Esophagus muscularis mucosa (tissue), 4 donors: ENCODE measurements at regions not wholly inside any gene's neighbourhood (a gene's known extent, or its start where the extent isn't known, plus 50 kb on each side); places are given as distances from the start of the nearest gene placed in this dataset.

Experiments
- DNase-seq: peaks from one replicate; pipeline ENCODE4 v3.0.0-alpha.2; 2017; ENCODE audit errors: extremely low spot score
- H3K27ac ChIP-seq, 4 donors: fragments of 200-600 bp; sonication (generic); replicated peaks in 1 of 4; 1 replicate in 3 of 4; 2 replicates in 1 of 4; pipeline ENCODE4 v1.5.1; 2016 to 2019; ENCODE audit warnings: mild to moderate bottlenecking in 1 of 4
- H3K27me3 ChIP-seq, 4 donors: fragments of 200-600 bp; sonication (generic); one replicate each; pipeline versions ENCODE4 v1.5.1 to v1.6.0; 2016 to 2019
- H3K36me3 ChIP-seq, 4 donors: fragments of 200-600 bp; sonication (generic); one replicate each; pipeline ENCODE4 v1.5.1; 2016 to 2019
- H3K4me1 ChIP-seq, 4 donors: fragments of 200-600 bp; sonication (generic); one replicate each; pipeline ENCODE4 v1.5.1; 2016 to 2019
- H3K4me3 ChIP-seq, 4 donors: fragments of 200-600 bp; sonication (generic); 1 replicate in 2 of 4; 2 replicates in 2 of 4; pipeline ENCODE4 v1.5.1; 2016 to 2019; ENCODE audit warnings: mild to moderate bottlenecking in 4 of 4, moderate library complexity in 1 of 4
- H3K9me3 ChIP-seq, 4 donors: fragments of 200-600 bp; sonication (generic); 1 replicate in 3 of 4; 2 replicates in 1 of 4; pipeline ENCODE4 v1.5.1; 2016 to 2019
- CTCF ChIP-seq, 3 experiments: fragments of 200-600 bp in 2 of 3; fragments of 450-650 bp in 1 of 3; sonication (generic) in 2 of 3; IDR thresholded peaks; one replicate each; pipeline ENCODE4 v1.5.1; 2017 to 2019; ENCODE audit warnings: antibody characterized with exemption in 3 of 3, mild to moderate bottlenecking in 2 of 3, moderate library complexity in 1 of 3
- EP300 ChIP-seq: sonication (generic); formaldehyde crosslinking; IDR thresholded peaks from one replicate; pipeline ENCODE4 v1.6.1; 2017; ENCODE audit warnings: antibody characterized with exemption
- POLR2A ChIP-seq: fragments of 450-650 bp; IDR thresholded peaks from one replicate; pipeline ENCODE4 v1.6.1; 2017; ENCODE audit warnings: antibody characterized with exemption, moderate library complexity, mild to moderate bottlenecking, low read depth
- POLR2AphosphoS5 ChIP-seq, 2 donors: sonication (generic); formaldehyde crosslinking; IDR thresholded peaks; one replicate each; pipeline ENCODE4 v1.6.1; 2017; ENCODE audit warnings: antibody characterized with exemption in 2 of 2
- WGBS: methylation state at CpG from one replicate; pipeline ENCODE4 v1.1.5; 2018; 5-methylcytosine and 5-hydroxymethylcytosine counted together
- intact Hi-C: fragments of 100-400 bp; cut with DNase I; formaldehyde crosslinking; loops from one replicate; pipeline ENCODE4 v1.15.1; 2023

DNA sequence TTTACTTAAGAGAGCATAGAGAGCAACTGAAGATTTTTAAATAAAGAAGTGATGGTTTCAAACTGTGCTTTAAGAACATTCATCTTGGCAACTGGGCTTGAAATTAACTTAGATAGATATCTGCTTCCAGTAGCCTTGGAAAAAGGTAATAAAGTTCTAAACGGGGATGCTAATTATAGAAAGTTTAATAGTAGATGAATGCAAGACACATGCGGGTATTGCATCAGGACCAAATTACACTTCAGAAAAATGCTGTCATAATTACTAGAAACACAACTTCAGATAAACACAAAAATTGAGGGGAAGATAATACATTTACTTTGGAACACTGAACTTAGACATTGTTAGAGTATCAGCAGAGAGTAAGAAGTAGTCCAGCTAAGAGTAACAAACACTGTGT is 227.7 kb upstream of the SNX2 start:
- TF ChIP-seq CTCF (IDR thresholded peaks at IDR 0.05) (no peak), EP300 (no peak), POLR2AphosphoS5 (IDR thresholded peaks at IDR 0.05) (no peak), POLR2A (no peak)
- no peaks in the 10 kb centered on the region for H3K27me3 ChIP-seq
- H3K36me3 ChIP-seq, result no peaks in the 10 kb centered on the region
- no peak overlapping the region for H3K4me3 ChIP-seq
- 65% methylated on average over 2 of the region's 2 CpGs for WGBS
- no peaks in the 10 kb centered on the region for H3K9me3 ChIP-seq
- no peak for DNase-seq
- no peaks in the 10 kb centered on the region for H3K4me1 ChIP-seq
- no peak overlapping the region for H3K27ac ChIP-seq
- intact Hi-C loops, result no loop called here

DNA sequence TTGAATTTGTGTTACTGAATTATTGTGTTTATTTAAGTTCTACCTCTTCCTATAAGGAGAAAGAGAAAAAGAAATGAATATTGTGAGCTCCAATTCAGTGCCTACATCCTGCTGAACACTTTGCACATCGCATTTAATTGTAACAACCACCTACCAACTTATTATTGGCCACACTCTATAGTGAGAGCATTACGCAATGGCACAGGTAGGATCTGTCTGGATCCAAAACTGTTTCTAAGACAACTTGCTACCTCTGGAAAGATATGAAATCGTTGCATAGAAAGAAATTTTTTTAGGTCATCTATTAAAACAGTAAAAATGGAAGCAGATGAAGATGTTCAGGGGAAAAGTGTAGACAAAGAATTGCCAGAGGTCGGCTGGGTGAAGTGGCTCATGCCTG is 227.2 kb upstream of the SNX2 start:
- Histone ChIP-seq H3K27me3 (no peaks in the 10 kb centered on the region), H3K27ac (no peak overlapping the region), H3K4me1 (no peaks in the 10 kb centered on the region), H3K9me3 (no peaks in the 10 kb centered on the region), H3K4me3 (no peak overlapping the region), H3K36me3 (no peaks in the 10 kb centered on the region)
- no peak for DNase-seq
- TF ChIP-seq CTCF (IDR thresholded peaks at IDR 0.05) (no peak), POLR2AphosphoS5 (IDR thresholded peaks at IDR 0.05) (no peak), POLR2A (no peak), EP300 (no peak)
- intact Hi-C loops, result no loop called here
- WGBS, result 87% methylated on average over 4 of the region's 4 CpGs

DNA sequence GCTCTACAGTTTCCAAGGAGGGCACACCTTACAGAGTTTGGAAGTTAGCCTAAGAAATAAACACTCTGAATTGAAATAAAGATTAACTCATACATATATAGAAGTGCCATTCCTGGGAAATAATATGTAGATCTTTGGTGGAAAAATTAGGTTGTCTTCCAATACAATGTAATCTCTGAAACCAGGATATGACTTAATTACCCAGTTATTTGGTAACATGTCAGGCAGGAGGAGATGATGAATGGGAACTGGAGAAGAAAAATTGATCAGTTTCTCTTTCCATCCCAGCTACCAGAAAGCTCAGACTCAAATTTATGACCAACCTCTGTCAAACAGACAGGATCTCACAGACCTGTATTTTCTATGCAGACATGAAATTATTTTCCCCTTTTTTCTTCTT is 215.2 kb upstream of the SNX2 start:
- TF ChIP-seq EP300 (no peak), POLR2AphosphoS5 (IDR thresholded peaks at IDR 0.05) (no peak), CTCF (IDR thresholded peaks at IDR 0.05) (no peak), POLR2A (no peak)
- Histone ChIP-seq H3K9me3 (no peaks in the 10 kb centered on the region), H3K36me3 (no peaks in the 10 kb centered on the region), H3K4me3 (no peak overlapping the region), H3K27me3 (no peaks in the 10 kb centered on the region), H3K4me1 (peaks cover 0 to 7% (median 0%) of the 10 kb centered on the region in 4 donors), H3K27ac (no peak overlapping the region)
- intact Hi-C loops, result no loop called here
- no peak for DNase-seq

DNA sequence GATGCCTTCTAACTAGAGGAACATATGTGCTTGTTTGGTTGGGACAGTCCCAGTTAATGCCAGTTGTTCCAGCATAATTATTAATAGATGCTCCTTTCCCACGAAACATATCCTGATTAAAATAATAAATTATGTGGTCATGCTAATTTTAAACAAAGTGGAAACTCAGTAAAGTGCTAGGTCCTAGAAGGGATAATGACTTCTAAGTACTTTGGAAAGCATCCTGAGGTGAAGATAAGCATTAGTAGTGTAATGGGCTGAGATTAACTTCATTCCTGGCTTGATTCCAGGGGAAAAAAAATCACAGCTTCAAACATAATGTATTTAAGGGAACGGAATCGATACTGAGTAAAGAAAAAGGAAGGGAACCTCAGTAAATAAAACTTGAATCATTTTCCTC is 213.7 kb upstream of the SNX2 start:
- TF ChIP-seq POLR2AphosphoS5 (IDR thresholded peaks at IDR 0.05), result no peak
- TF ChIP-seq POLR2A, result no peak
- no peak for TF ChIP-seq EP300
- no peak for TF ChIP-seq CTCF (IDR thresholded peaks at IDR 0.05)
- H3K27ac ChIP-seq, result no peak overlapping the region
- intact Hi-C loops, result no loop called here
- 38% methylated on average over 3 of the region's 3 CpGs for WGBS
- H3K27me3 ChIP-seq, result no peaks in the 10 kb centered on the region
- H3K4me1 ChIP-seq, result peaks cover 0 to 7% (median 0%) of the 10 kb centered on the region in 4 donors
- DNase-seq, result no peak
- H3K36me3 ChIP-seq, result no peaks in the 10 kb centered on the region
- no peaks in the 10 kb centered on the region for H3K9me3 ChIP-seq
- H3K4me3 ChIP-seq, result no peak overlapping the region

GRCh38 chr5:122565331-122565730 is 209.5 kb upstream of the SNX2 start:
- no peak overlapping the region for H3K27ac ChIP-seq
- peaks cover 0 to 7% (median 0%) of the 10 kb centered on the region in 4 donors for H3K4me1 ChIP-seq
- 89% methylated on average over 9 of the region's 9 CpGs for whole genome bisulfite sequencing
- H3K9me3 ChIP-seq, result no peaks in the 10 kb centered on the region
- intact Hi-C loops, result no loop called here
- no peaks in the 10 kb centered on the region for H3K36me3 ChIP-seq
- TF ChIP-seq POLR2A (no peak), POLR2AphosphoS5 (IDR thresholded peaks at IDR 0.05) (no peak), EP300 (no peak), CTCF (IDR thresholded peaks at IDR 0.05) (no peak)
- H3K4me3 ChIP-seq, result no peak overlapping the region
- no peaks in the 10 kb centered on the region for H3K27me3 ChIP-seq
- no peak for DNase-seq
